ENCODE measurements at regions not wholly inside any gene's neighbourhood (a gene's known extent, or its start where the extent isn't known, plus 50 kb on each side); places are given as distances from the start of the nearest gene placed in this dataset.

GRCh38 chr15:37219211-37219701 is 118.9 kb upstream of the MEIS2 start:
- TF ChIP-seq POLR2A (IDR thresholded peaks at IDR 0.05; ENCODE audit: low read depth): no peak
- TF ChIP-seq EP300 (IDR thresholded peaks at IDR 0.05): no peak
